Vagina (tissue), 2 donors: ENCODE measurements at regions not wholly inside any gene's neighbourhood (a gene's known extent, or its start where the extent isn't known, plus 50 kb on each side); places are given as distances from the start of the nearest gene placed in this dataset.

Experiments used
- CTCF ChIP-seq, 3 experiments: fragments of 450-650 bp in 2 of 3; fragments of 200-600 bp in 1 of 3; sonication (generic) in 1 of 3; IDR thresholded peaks; one replicate each; pipeline ENCODE4 v1.5.1; 2017 to 2019; ENCODE audit warnings: antibody characterized with exemption in 3 of 3, mild to moderate bottlenecking in 2 of 3, moderate library complexity in 2 of 3
- POLR2AphosphoS5 ChIP-seq, 2 donors: sonication (generic); formaldehyde crosslinking; IDR thresholded peaks; one replicate each; pipeline ENCODE4 v1.9.0; 2017; ENCODE audit warnings: antibody characterized with exemption in 2 of 2, mild to moderate bottlenecking in 2 of 2, low read depth in 1 of 2; ENCODE audit not compliant: insufficient read depth in 1 of 2

DNA sequence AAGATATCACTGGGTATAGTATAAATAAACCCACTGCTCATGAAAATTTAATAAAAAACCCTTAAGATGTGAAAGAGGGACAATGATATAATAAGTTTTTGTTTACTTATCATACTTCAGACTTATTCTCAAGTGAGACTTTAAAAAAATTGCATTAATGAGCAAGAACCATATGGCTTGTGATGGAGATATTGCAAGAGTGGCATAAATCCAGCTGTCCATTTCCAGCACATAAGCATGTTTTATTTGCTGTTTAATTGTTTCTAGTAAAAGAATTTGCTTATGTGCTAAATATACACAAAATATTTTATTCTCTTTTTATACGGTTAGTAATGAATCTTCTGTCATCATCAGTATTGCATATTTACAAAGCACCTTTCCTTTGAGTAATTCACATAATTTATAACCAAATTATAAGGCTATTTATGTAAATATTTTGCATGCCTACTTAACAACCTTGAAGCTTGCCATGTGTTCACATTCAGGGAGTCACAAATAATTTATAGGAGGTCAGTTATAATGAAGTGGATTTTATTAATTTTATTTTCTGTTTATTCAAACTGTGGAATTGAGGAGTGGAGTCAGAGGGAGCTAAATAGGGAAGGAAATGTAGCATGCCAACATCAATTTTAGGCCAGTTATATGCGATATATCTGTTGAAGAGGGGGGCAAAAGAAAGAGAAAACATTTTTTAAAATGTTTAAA lies 318.5 kb upstream of the CWC22 start:
- TF ChIP-seq CTCF (IDR thresholded peaks at IDR 0.05) (no peak), POLR2AphosphoS5 (IDR thresholded peaks at IDR 0.05; ENCODE audit: insufficient read depth in 1 of 2, low read depth in 1 of 2) (no peak)
